ENCODE measurements at regions not wholly inside any gene's neighbourhood (a gene's known extent, or its start where the extent isn't known, plus 50 kb on each side); places are given as distances from the start of the nearest gene placed in this dataset.

DNA sequence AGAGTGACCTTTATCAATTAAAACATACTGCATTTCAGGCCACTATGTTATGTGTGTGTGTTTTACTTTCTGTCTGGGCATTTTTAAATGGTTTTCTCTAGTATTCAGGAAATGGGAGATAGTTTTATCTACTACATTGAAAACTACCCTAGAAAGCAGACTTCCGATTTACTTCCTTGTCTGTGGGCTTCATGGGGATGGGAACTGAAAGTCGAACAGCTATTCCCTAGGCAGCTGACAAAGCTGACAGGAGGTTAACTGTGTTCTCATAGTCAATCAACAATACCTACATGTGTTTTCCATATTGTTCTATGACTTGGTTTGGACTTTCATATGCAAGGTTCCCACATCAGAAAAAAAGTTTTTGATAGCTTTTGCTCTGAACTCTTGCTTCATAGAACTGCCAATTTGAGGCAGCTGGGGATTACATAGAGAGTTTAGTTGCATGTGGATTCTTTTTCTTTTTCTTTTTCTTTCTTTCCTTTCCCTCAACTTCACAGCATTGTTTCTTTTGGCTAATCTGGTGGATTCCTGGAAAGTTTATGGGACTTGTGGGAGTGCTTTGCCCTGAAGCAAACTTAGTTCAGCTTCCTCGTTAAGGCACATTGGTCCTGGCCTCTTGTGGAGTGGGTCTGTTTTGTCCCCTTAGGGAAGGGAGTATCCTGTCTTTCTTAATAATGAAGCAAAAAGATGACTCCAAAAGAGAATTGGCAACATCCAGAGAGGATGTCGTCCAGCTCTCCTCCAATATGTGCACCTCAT lies 327.1 kb upstream of the GIMD1 start:
- no peak overlapping the region for H3K27ac ChIP-seq (ENCODE audit: low read depth, low read length)
- H3K4me3 Mint-ChIP-seq (ENCODE audit: unreplicated experiment): no peak overlapping the region
- H3K27me3 ChIP-seq (ENCODE audit: insufficient read depth, low read length): no peaks in the 10 kb centered on the region
- no peaks in the 10 kb centered on the region for H3K9me3 ChIP-seq (ENCODE audit: insufficient read depth, low read depth, low read length)
- peaks cover under 1% of the 10 kb centered on the region for H3K4me1 Mint-ChIP-seq (ENCODE audit: low read depth, unreplicated experiment)
- no peak overlapping the region for H3K4me2 ChIP-seq (ENCODE audit: low read length)
- no peak overlapping the region for H3K9ac ChIP-seq (ENCODE audit: low read length)
- DNase-seq (ENCODE audit: low read depth): peak; percentile 30
- FAIRE-seq: no peak
- no peaks in the 10 kb centered on the region for H3K27me3 Mint-ChIP-seq (ENCODE audit: low read depth, unreplicated experiment)
- no peak overlapping the region for H2AFZ ChIP-seq (ENCODE audit: low read depth, low read length)
- H3K4me3 ChIP-seq (ENCODE audit: insufficient read depth, low read depth, low read length): no peak overlapping the region
- TF ChIP-seq, protein P1, sequence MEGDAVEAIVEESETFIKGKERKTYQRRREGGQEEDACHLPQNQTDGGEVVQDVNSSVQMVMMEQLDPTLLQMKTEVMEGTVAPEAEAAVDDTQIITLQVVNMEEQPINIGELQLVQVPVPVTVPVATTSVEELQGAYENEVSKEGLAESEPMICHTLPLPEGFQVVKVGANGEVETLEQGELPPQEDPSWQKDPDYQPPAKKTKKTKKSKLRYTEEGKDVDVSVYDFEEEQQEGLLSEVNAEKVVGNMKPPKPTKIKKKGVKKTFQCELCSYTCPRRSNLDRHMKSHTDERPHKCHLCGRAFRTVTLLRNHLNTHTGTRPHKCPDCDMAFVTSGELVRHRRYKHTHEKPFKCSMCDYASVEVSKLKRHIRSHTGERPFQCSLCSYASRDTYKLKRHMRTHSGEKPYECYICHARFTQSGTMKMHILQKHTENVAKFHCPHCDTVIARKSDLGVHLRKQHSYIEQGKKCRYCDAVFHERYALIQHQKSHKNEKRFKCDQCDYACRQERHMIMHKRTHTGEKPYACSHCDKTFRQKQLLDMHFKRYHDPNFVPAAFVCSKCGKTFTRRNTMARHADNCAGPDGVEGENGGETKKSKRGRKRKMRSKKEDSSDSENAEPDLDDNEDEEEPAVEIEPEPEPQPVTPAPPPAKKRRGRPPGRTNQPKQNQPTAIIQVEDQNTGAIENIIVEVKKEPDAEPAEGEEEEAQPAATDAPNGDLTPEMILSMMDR (IDR thresholded peaks at IDR 0.05; ENCODE audit: insufficient read depth, low read depth, low read length): no peak
- no peak for TF ChIP-seq EZH2 (IDR thresholded peaks at IDR 0.05; ENCODE audit: insufficient read depth, low read length)
- H3K9me3 Mint-ChIP-seq (ENCODE audit: unreplicated experiment): peaks cover 9% of the 10 kb centered on the region
- no peaks in the 10 kb centered on the region for H3K36me3 Mint-ChIP-seq (ENCODE audit: low read depth, unreplicated experiment)
- H4K20me1 ChIP-seq (ENCODE audit: insufficient read depth, low read length): no peaks in the 10 kb centered on the region
- H3K36me3 ChIP-seq (ENCODE audit: insufficient read depth, low read length): no peaks in the 10 kb centered on the region
- H3K27ac Mint-ChIP-seq (ENCODE audit: unreplicated experiment): no peak overlapping the region
- no peaks in the 10 kb centered on the region for H3K4me1 ChIP-seq (ENCODE audit: insufficient read depth, low read length)
- no peaks in the 10 kb centered on the region for H3K79me2 ChIP-seq (ENCODE audit: insufficient read depth, low read length)

DNA sequence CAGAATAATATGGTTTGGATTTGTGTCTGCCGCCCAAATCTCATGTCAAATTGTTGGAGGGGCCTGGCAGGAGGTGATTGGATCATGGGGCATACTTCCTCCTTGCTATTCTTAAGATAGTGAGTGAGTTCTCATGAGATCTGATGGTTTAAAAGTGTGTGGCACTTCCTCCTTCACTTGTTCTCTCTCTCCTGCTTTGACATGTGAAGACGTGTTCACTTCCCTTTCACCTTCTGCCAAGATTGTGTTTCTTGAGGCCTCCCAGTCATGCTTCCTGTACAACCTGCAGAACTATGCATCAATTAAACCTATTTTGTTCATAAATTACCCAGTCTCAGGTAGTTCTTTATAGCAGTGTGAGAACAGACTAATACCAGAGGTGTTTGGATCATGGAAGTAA lies 325.7 kb upstream of the GIMD1 start:
- no peaks in the 10 kb centered on the region for H3K4me1 ChIP-seq (ENCODE audit: insufficient read depth, low read length)
- no peaks in the 10 kb centered on the region for H3K79me2 ChIP-seq (ENCODE audit: insufficient read depth, low read length)
- H3K4me3 ChIP-seq (ENCODE audit: insufficient read depth, low read depth, low read length): no peak overlapping the region
- peaks cover 6% of the 10 kb centered on the region for H3K9me3 Mint-ChIP-seq (ENCODE audit: unreplicated experiment)
- no peaks in the 10 kb centered on the region for H3K27me3 ChIP-seq (ENCODE audit: insufficient read depth, low read length)
- no peaks in the 10 kb centered on the region for H4K20me1 ChIP-seq (ENCODE audit: insufficient read depth, low read length)
- H2AFZ ChIP-seq (ENCODE audit: low read depth, low read length): no peak overlapping the region
- H3K27ac ChIP-seq (ENCODE audit: low read depth, low read length): no peak overlapping the region
- no peaks in the 10 kb centered on the region for H3K9me3 ChIP-seq (ENCODE audit: insufficient read depth, low read depth, low read length)
- no peaks in the 10 kb centered on the region for H3K27me3 Mint-ChIP-seq (ENCODE audit: low read depth, unreplicated experiment)
- FAIRE-seq: no peak
- TF ChIP-seq EZH2 (IDR thresholded peaks at IDR 0.05; ENCODE audit: insufficient read depth, low read length): no peak
- TF ChIP-seq, protein P1 (IDR thresholded peaks at IDR 0.05; ENCODE audit: insufficient read depth, low read depth, low read length): no peak
- DNase-seq (ENCODE audit: low read depth): no peak
- no peaks in the 10 kb centered on the region for H3K36me3 Mint-ChIP-seq (ENCODE audit: low read depth, unreplicated experiment)
- H3K4me3 Mint-ChIP-seq (ENCODE audit: unreplicated experiment): no peak overlapping the region
- H3K36me3 ChIP-seq (ENCODE audit: insufficient read depth, low read length): no peaks in the 10 kb centered on the region
- no peak overlapping the region for H3K27ac Mint-ChIP-seq (ENCODE audit: unreplicated experiment)
- peaks cover 6% of the 10 kb centered on the region for H3K4me1 Mint-ChIP-seq (ENCODE audit: low read depth, unreplicated experiment)
- no peak overlapping the region for H3K4me2 ChIP-seq (ENCODE audit: low read length)
- H3K9ac ChIP-seq (ENCODE audit: low read length): no peak overlapping the region

DNA sequence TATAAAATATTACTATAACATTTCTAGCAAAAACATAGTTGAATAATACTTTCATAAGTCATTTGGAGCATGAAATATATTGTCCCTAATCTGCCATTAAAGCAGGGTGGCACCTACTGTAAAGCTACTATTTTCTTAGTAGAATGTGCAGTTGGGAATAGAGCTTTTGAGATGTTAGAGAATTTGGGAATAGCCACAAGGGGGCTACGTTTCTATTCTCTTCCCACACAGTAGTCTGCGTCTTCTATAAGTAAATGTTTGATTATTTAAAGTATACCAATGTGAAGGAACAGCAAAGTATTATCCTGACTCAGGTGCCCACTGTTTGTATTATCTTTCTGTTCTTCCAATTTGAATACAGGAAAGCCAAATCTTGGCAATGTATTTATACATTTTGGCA lies 323.2 kb upstream of the GIMD1 start:
- Mint-ChIP-seq H3K4me1 (ENCODE audit: low read depth, unreplicated experiment) (peaks cover 6% of the 10 kb centered on the region), H3K4me3 (ENCODE audit: unreplicated experiment) (no peak overlapping the region), H3K9me3 (ENCODE audit: unreplicated experiment) (peaks cover 6% of the 10 kb centered on the region), H3K27ac (ENCODE audit: unreplicated experiment) (no peak overlapping the region), H3K36me3 (ENCODE audit: low read depth, unreplicated experiment) (no peaks in the 10 kb centered on the region), H3K27me3 (ENCODE audit: low read depth, unreplicated experiment) (no peaks in the 10 kb centered on the region)
- H3K27ac ChIP-seq (ENCODE audit: low read depth, low read length): no peak overlapping the region
- TF ChIP-seq, protein P1 (IDR thresholded peaks at IDR 0.05; ENCODE audit: insufficient read depth, low read depth, low read length): peak; percentile 14
- no peak for TF ChIP-seq EZH2 (IDR thresholded peaks at IDR 0.05; ENCODE audit: insufficient read depth, low read length)
- no peak overlapping the region for H3K9ac ChIP-seq (ENCODE audit: low read length)
- H4K20me1 ChIP-seq (ENCODE audit: insufficient read depth, low read length): no peaks in the 10 kb centered on the region
- no peaks in the 10 kb centered on the region for H3K36me3 ChIP-seq (ENCODE audit: insufficient read depth, low read length)
- H3K4me1 ChIP-seq (ENCODE audit: insufficient read depth, low read length): no peaks in the 10 kb centered on the region
- H3K9me3 ChIP-seq (ENCODE audit: insufficient read depth, low read depth, low read length): no peaks in the 10 kb centered on the region
- H3K4me2 ChIP-seq (ENCODE audit: low read length): no peak overlapping the region
- H3K79me2 ChIP-seq (ENCODE audit: insufficient read depth, low read length): no peaks in the 10 kb centered on the region
- H3K27me3 ChIP-seq (ENCODE audit: insufficient read depth, low read length): no peaks in the 10 kb centered on the region
- no peak for FAIRE-seq
- no peak overlapping the region for H2AFZ ChIP-seq (ENCODE audit: low read depth, low read length)
- H3K4me3 ChIP-seq (ENCODE audit: insufficient read depth, low read depth, low read length): no peak overlapping the region
- DNase-seq (ENCODE audit: low read depth): no peak

All from astrocyte (in vitro differentiated cells and primary cell).